NCI-H1105 treated with DMSO at 0.1 percent for 48 hours (cell line): ENCODE measurements at regions not wholly inside any gene's neighbourhood (a gene's known extent, or its start where the extent isn't known, plus 50 kb on each side); places are given as distances from the start of the nearest gene placed in this dataset.

Experiments used
- DNase-seq: peaks from one replicate; lab custom pipeline; 2025; lab: John Stamatoyannopoulos, UW

GRCh38 chr11:131192628-131193027 lies 177.8 kb upstream of the NTM start:
- DNase-seq, result no peak

GRCh38 chr11:131193031-131193501 lies 177.3 kb upstream of the NTM start:
- no peak for DNase-seq

- no peak for DNase-seq
Observed at GRCh38 chr11:131194726-131195125, 175.7 kb upstream of the NTM start.

GRCh38 chr11:131195661-131196517 lies 174.5 kb upstream of the NTM start:
- peak; percentile 100 for DNase-seq

- DNase-seq, result no peak
Observed at GRCh38 chr11:131198161-131199014, 172.0 kb upstream of the NTM start.

- no peak for DNase-seq
Observed at GRCh38 chr11:131199015-131199280, 171.5 kb upstream of the NTM start.

GRCh38 chr11:131201674-131202073 lies 168.7 kb upstream of the NTM start:
- no peak for DNase-seq

- no peak for DNase-seq
Observed at GRCh38 chr11:131203040-131203439, 167.4 kb upstream of the NTM start.

- DNase-seq, result no peak
Observed at GRCh38 chr11:131204282-131204681, 166.1 kb upstream of the NTM start.

- no peak for DNase-seq
Observed at GRCh38 chr11:131204765-131205380, 165.5 kb upstream of the NTM start.

- DNase-seq, result no peak
Observed at GRCh38 chr11:131206671-131207070, 163.7 kb upstream of the NTM start.

- no peak for DNase-seq
Observed at GRCh38 chr11:131207901-131208300, 162.5 kb upstream of the NTM start.

- peak; percentile 56 for DNase-seq
Observed at GRCh38 chr11:131217313-131218310, 152.8 kb upstream of the NTM start.

- no peak for DNase-seq
Observed at GRCh38 chr11:131218542-131218941, 151.9 kb upstream of the NTM start.

- DNase-seq, result peak; percentile 93
Observed at GRCh38 chr11:131219646-131220045, 150.8 kb upstream of the NTM start.

GRCh38 chr11:131223198-131223991 lies 147.0 kb upstream of the NTM start:
- DNase-seq, result no peak

GRCh38 chr11:131228378-131228777 lies 142.0 kb upstream of the NTM start:
- no peak for DNase-seq

- DNase-seq, result no peak
Observed at GRCh38 chr11:131229221-131229620, 141.2 kb upstream of the NTM start.

- DNase-seq, result no peak
Observed at GRCh38 chr11:131231317-131231940, 139.0 kb upstream of the NTM start.

- DNase-seq, result no peak
Observed at GRCh38 chr11:131232261-131232660, 138.2 kb upstream of the NTM start.
